ENCODE measurements at regions not wholly inside any gene's neighbourhood (a gene's known extent, or its start where the extent isn't known, plus 50 kb on each side); places are given as distances from the start of the nearest gene placed in this dataset.
A peak's percentile ranks its signal among the peaks of the same experiment; 100 is the strongest.

- no peak for TF ChIP-seq CTCF (IDR thresholded peaks at IDR 0.05)
- Histone ChIP-seq H3K36me3 (no peaks in the 10 kb centered on the region), H3K4me3 (no peak overlapping the region), H3K27me3 (peaks cover 0 to 9% of the 10 kb centered on the region in 2 donors), H3K4me1 (no peaks in the 10 kb centered on the region), H3K9me3 (peaks cover 0 to 17% of the 10 kb centered on the region in 2 donors), H3K27ac (no peak overlapping the region)
- DNase-seq (no peak), ATAC-seq (no peak)
- intact Hi-C loops (cut with DNase I), result no loop called here
Observed at GRCh38 chr5:175107028-175107588, 336.9 kb downstream of the DRD1 start.

- no peak overlapping the region for H3K27ac ChIP-seq
- no peak for TF ChIP-seq CTCF (IDR thresholded peaks at IDR 0.05)
- intact Hi-C loops (cut with DNase I), result no loop called here
- H3K9me3 ChIP-seq, result peaks cover 0 to 8% of the 10 kb centered on the region in 2 donors
- ATAC-seq (no peak), DNase-seq (no peak)
- peaks cover 0 to 9% of the 10 kb centered on the region in 2 donors for H3K27me3 ChIP-seq
- no peaks in the 10 kb centered on the region for H3K4me1 ChIP-seq
- H3K36me3 ChIP-seq, result no peaks in the 10 kb centered on the region
- H3K4me3 ChIP-seq, result no peak overlapping the region
Observed at GRCh38 chr5:175104677-175105076, 339.3 kb downstream of the DRD1 start.

GRCh38 chr5:175103746-175104145 lies 340.2 kb downstream of the DRD1 start:
- ATAC-seq, result no peak
- Histone ChIP-seq H3K4me3 (no peak overlapping the region), H3K9me3 (no peaks in the 10 kb centered on the region), H3K4me1 (no peaks in the 10 kb centered on the region), H3K27ac (no peak overlapping the region), H3K27me3 (peaks cover 0 to 9% of the 10 kb centered on the region in 2 donors), H3K36me3 (no peaks in the 10 kb centered on the region)
- TF ChIP-seq CTCF (IDR thresholded peaks at IDR 0.05), result no peak
- DNase-seq, result no peak
- intact Hi-C loops (cut with DNase I), result no loop called here

GRCh38 chr5:175102717-175103116 lies 341.3 kb downstream of the DRD1 start:
- Histone ChIP-seq H3K9me3 (no peaks in the 10 kb centered on the region), H3K36me3 (no peaks in the 10 kb centered on the region)
- intact Hi-C loops (cut with DNase I), result no loop called here

GRCh38 chr5:175098301-175098700 lies 345.7 kb downstream of the DRD1 start:
- peaks cover 0 to 2% of the 10 kb centered on the region in 2 donors for H3K9me3 ChIP-seq
- ATAC-seq (no peak), DNase-seq (peak in 1 of 4 donors; percentile 3)
- no peak overlapping the region for H3K27ac ChIP-seq
- no peak overlapping the region for H3K4me3 ChIP-seq
- intact Hi-C loops (cut with DNase I), result no loop called here
- H3K36me3 ChIP-seq, result no peaks in the 10 kb centered on the region
- H3K27me3 ChIP-seq, result no peaks in the 10 kb centered on the region
- no peaks in the 10 kb centered on the region for H3K4me1 ChIP-seq
- TF ChIP-seq CTCF (IDR thresholded peaks at IDR 0.05), result no peak

More at GRCh38 chr5:175102717-175103116, 341.3 kb downstream of the DRD1 start:
- ATAC-seq, result no peak
- no peak overlapping the region for H3K27ac ChIP-seq
- H3K27me3 ChIP-seq, result peaks cover 0 to 9% of the 10 kb centered on the region in 2 donors
- DNase-seq, result no peak
- H3K4me1 ChIP-seq, result no peaks in the 10 kb centered on the region
- no peak overlapping the region for H3K4me3 ChIP-seq
- TF ChIP-seq CTCF (IDR thresholded peaks at IDR 0.05), result no peak
